Retinal pigment epithelial cell (primary cell): ENCODE measurements at regions not wholly inside any gene's neighbourhood (a gene's known extent, or its start where the extent isn't known, plus 50 kb on each side); places are given as distances from the start of the nearest gene placed in this dataset.

Experiments
- DNase-seq: peaks from one replicate; pipeline ENCODE4 v3.0.0-alpha.2; 2010; ENCODE audit warnings: low read depth
- H3K4me3 ChIP-seq: 2 replicates; pipeline ENCODE4 v1.5.1; 2011; ENCODE audit warnings: mild to moderate bottlenecking, low read length, control low read depth, moderate library complexity
- TF ChIP-seq, protein P1 (sequence below): conservative IDR thresholded peaks from 2 replicates; pipeline ENCODE4 v1.5.1; 2011; ENCODE audit warnings: low read depth, low read length, control low read depth, inconsistent platforms

DNA sequence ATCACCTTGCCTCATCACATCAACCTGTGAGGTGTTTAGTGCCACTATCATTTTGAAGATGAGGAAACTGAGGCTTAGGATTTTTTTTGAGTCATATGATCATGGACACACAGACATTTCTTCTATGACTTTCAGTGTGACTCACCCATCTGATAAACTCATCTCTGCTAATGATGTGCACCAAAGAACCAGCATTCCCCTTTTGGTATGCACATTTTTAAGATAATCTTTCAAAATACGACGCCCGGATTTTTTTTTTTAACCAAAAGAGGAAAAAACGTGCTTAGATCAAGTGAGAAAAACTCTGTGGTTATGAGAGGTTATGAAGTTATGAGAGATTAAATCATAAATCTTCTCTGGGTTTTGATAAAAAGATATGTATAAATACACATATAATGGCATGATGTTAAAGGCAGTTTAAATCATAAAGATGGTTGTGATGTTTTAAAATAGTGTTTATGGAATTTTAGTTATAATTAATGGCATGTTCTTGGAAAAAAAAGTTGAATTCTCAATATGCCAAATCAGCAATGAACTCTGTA is 948.1 kb downstream of the TMTC2 start:
- H3K4me3 ChIP-seq = no peak overlapping the region
- no peak for DNase-seq

DNA sequence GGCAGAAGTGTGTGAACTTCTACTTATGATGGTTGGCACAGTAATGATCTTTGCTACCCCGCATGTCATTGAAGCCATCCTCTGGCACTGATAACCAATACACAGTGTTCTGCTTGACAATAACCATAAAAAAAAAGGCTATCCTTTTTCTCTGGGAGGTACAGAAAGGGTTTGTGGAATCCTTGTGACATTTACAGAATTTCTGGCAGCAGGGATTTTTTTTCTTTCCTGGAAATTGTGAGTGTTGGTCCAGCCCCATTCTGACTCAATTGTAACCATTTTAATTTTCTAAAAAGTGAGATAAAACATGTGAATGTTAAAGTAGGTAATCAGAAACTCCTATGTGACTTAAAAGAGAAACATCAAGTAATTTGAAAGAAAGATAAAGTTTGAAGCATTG is 943.8 kb downstream of the TMTC2 start:
- no peak for DNase-seq
- no peak overlapping the region for H3K4me3 ChIP-seq
- TF ChIP-seq, protein P1, sequence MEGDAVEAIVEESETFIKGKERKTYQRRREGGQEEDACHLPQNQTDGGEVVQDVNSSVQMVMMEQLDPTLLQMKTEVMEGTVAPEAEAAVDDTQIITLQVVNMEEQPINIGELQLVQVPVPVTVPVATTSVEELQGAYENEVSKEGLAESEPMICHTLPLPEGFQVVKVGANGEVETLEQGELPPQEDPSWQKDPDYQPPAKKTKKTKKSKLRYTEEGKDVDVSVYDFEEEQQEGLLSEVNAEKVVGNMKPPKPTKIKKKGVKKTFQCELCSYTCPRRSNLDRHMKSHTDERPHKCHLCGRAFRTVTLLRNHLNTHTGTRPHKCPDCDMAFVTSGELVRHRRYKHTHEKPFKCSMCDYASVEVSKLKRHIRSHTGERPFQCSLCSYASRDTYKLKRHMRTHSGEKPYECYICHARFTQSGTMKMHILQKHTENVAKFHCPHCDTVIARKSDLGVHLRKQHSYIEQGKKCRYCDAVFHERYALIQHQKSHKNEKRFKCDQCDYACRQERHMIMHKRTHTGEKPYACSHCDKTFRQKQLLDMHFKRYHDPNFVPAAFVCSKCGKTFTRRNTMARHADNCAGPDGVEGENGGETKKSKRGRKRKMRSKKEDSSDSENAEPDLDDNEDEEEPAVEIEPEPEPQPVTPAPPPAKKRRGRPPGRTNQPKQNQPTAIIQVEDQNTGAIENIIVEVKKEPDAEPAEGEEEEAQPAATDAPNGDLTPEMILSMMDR = no peak

More for the DNA sequence above, 948.1 kb downstream of the TMTC2 start:
- TF ChIP-seq, protein P1 = no peak

DNA sequence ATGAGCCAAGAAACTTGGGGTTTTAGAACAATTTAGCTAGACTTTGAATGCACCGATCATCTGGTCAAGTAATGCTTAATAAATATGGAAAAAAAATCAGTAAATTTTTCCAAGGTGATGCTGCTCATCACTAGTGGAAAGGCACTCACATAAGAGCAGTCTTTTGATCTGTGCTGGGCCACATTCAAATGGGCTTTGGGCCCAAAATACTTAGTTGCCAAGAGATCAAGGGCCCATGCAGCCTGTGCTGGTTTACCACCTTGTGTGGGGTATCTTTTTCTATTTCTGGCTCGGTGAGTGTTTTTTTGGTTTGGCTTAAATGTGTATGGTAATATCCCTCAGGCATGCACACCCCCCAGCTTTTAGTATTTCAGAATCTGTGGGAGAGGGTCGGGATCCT is 943.2 kb downstream of the TMTC2 start:
- DNase-seq = no peak
- TF ChIP-seq, protein P1 = no peak

DNA sequence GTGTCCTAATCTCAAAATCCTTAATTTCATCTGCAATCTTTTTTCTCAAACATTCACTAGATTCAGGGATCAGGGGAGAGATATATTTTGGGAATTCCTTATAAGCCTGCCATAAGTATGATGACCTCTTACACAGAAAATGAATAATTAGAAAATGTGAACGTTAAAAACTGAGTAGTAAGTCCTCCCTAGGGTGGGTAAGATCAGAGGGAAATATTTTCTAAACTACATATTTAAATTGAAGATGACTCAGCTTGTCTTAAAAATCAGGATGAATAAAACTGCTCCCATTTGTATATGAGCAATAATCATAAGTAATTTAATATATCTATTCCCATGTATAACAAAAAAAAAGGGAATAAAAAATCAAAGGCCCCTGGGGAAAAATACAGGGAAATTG is 935.5 kb downstream of the TMTC2 start:
- DNase-seq = no peak
- H3K4me3 ChIP-seq = no peak overlapping the region
- TF ChIP-seq, protein P1 = no peak

More for the DNA sequence above, 943.2 kb downstream of the TMTC2 start:
- H3K4me3 ChIP-seq = no peak overlapping the region

- TF ChIP-seq, protein P1 = no peak
Measured at GRCh38 chr12:83619973-83620372, 933.3 kb downstream of the TMTC2 start.

DNA sequence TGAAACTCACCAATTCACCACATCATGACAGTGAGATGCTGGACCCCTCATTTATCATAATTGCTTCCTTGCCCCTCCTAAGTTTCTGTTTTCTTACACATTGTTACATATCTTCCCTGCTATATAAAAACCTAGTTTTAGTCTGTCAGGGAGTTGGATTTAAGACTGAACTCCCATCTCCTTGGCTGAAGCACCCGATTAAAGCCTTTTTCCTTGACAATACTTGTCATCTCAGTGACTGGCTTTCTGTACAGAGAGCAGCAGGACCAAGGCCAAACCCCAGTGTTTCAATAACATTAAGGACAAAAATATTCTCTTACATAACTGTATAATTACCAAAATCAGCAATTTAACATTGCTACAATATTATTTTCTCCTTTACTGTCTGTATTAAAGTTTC is 928.4 kb downstream of the TMTC2 start:
- TF ChIP-seq, protein P1 = no peak
- H3K4me3 ChIP-seq = no peak overlapping the region
- DNase-seq = no peak

More at GRCh38 chr12:83619973-83620372, 933.3 kb downstream of the TMTC2 start:
- no peak for DNase-seq
- H3K4me3 ChIP-seq = no peak overlapping the region

- H3K4me3 ChIP-seq = no peak overlapping the region
- DNase-seq = no peak
- TF ChIP-seq, protein P1 = no peak
Measured at GRCh38 chr12:83613586-83614110, 926.9 kb downstream of the TMTC2 start.
